ENCODE measurements at regions not wholly inside any gene's neighbourhood (a gene's known extent, or its start where the extent isn't known, plus 50 kb on each side); places are given as distances from the start of the nearest gene placed in this dataset.

GRCh38 chr2:104286841-104287240 is 567.1 kb upstream of the POU3F3 start:
- no peak for DNase-seq (ENCODE audit: extremely low read depth, low read depth)
- no peak for TF ChIP-seq CTCF (IDR thresholded peaks at IDR 0.05; ENCODE audit: low read depth, low read length)

- DNase-seq (ENCODE audit: extremely low read depth, low read depth): no peak
- no peak for TF ChIP-seq CTCF (IDR thresholded peaks at IDR 0.05; ENCODE audit: low read depth, low read length)
These were observed 564.0 kb upstream of the POU3F3 start for GRCh38 chr2:104289651-104290565.

- DNase-seq (ENCODE audit: extremely low read depth, low read depth): no peak
- no peak for TF ChIP-seq CTCF (IDR thresholded peaks at IDR 0.05; ENCODE audit: low read depth, low read length)
These were observed 563.4 kb upstream of the POU3F3 start for GRCh38 chr2:104290566-104290891.

- no peak for DNase-seq (ENCODE audit: extremely low read depth, low read depth)
- no peak for TF ChIP-seq CTCF (IDR thresholded peaks at IDR 0.05; ENCODE audit: low read depth, low read length)
These were observed 541.2 kb upstream of the POU3F3 start for GRCh38 chr2:104312684-104313083.

GRCh38 chr2:104318001-104318665 is 535.8 kb upstream of the POU3F3 start:
- TF ChIP-seq CTCF (IDR thresholded peaks at IDR 0.05; ENCODE audit: low read depth, low read length): no peak
- DNase-seq (ENCODE audit: extremely low read depth, low read depth): no peak

GRCh38 chr2:104321116-104321795 is 532.7 kb upstream of the POU3F3 start:
- no peak for DNase-seq (ENCODE audit: extremely low read depth, low read depth)
- TF ChIP-seq CTCF (IDR thresholded peaks at IDR 0.05; ENCODE audit: low read depth, low read length): no peak
